GM12878 (cell line): ENCODE measurements at regions not wholly inside any gene's neighbourhood (a gene's known extent, or its start where the extent isn't known, plus 50 kb on each side); places are given as distances from the start of the nearest gene placed in this dataset.
A peak's percentile ranks its signal among the peaks of the same experiment; 100 is the strongest.

ENCODE experiments used
- ATAC-seq: fragments of 200-7000 bp; cut with Tn5 transposase; 3 replicates; pipeline ENCODE4 v1.9.1; 2020; ENCODE audit warnings: mild to moderate bottlenecking, moderate library complexity
- BruUV-seq: library from RNA; stranded (reverse); fragments of 400-500 nt; replicated peaks from 2 replicates; lab custom pipeline; 2021; lab: Mats Ljungman, UMichigan
- CTCF ChIA-PET: fragments of 300-600 bp; sonication (Branson Sonifier 250); formaldehyde crosslinking; extraction: SDS; loops from one replicate; lab custom pipeline; 2021; ENCODE audit warnings: inconsistent platforms; lab: Yijun Ruan, JAX
- POLR2A ChIA-PET: fragments of 350-600 bp; formaldehyde crosslinking; extraction: SDS; loops from one replicate; lab custom pipeline; 2021; ENCODE audit warnings: inconsistent platforms; lab: Charles Lee
- RAD21 ChIA-PET: fragments of 300-600 bp; sonication (Branson Sonifier 250); formaldehyde crosslinking; loops from one replicate; lab custom pipeline; 2023; ENCODE audit warnings: antibody characterized with exemption; ENCODE audit not compliant: unreplicated experiment; lab: Charles Lee
- SMC1A ChIA-PET: fragments of 300-600 bp; sonication (Branson Sonifier 250); formaldehyde crosslinking; loops from one replicate; lab custom pipeline; 2023; ENCODE audit not compliant: unreplicated experiment, uncharacterized antibody; lab: Charles Lee
- DNase-seq: peaks from one replicate; pipeline ENCODE4 v3.0.0-alpha.2; 2011; ENCODE audit warnings: low read depth, low spot score
- FAIRE-seq: peaks from 3 replicates; lab custom pipeline; 2011; peaks lifted over from hg19 to GRCh38; lab: Jason Lieb, UNC
- H2AFZ ChIP-seq: 2 replicates; pipeline ENCODE4 v1.6.0; 2011; ENCODE audit warnings: low read depth, low read length, control low read depth; ENCODE audit not compliant: control insufficient read depth
- H3K27ac ChIP-seq: 2 replicates; pipeline ENCODE4 v1.5.1; 2011; ENCODE audit warnings: control low read depth; ENCODE audit not compliant: control insufficient read depth, insufficient read depth
- H3K27me3 ChIP-seq, 2 experiments: replicated peaks in 1 of 2; 2 replicates each; pipeline versions ENCODE4 v1.6.0 to v1.6.1; 2011; ENCODE audit warnings: low read length in 1 of 2; ENCODE audit not compliant: control insufficient read depth in 2 of 2, insufficient read depth in 2 of 2
- H3K36me3 ChIP-seq, 2 experiments: 2 replicates each; pipeline ENCODE4 v1.5.1; 2011; ENCODE audit warnings: low read length in 1 of 2; ENCODE audit not compliant: control insufficient read depth in 2 of 2, insufficient read depth in 2 of 2
- H3K4me1 ChIP-seq: 2 replicates; pipeline ENCODE4 v1.6.1; 2011; ENCODE audit warnings: mild to moderate bottlenecking, low read length, moderate library complexity, mixed read lengths; ENCODE audit not compliant: control insufficient read depth, insufficient read depth
- H3K4me2 ChIP-seq: 2 replicates; pipeline ENCODE4 v1.6.0; 2011; ENCODE audit warnings: control low read depth; ENCODE audit not compliant: control insufficient read depth, insufficient read depth
- H3K4me3 ChIP-seq: fragments of 200-600 bp; sonication (generic); 2 replicates; pipeline ENCODE4 v1.5.1; 2016
- H3K79me2 ChIP-seq: 2 replicates; pipeline ENCODE4 v1.6.0; 2011; ENCODE audit warnings: low read length; ENCODE audit not compliant: control insufficient read depth, insufficient read depth
- H3K9ac ChIP-seq: 2 replicates; pipeline ENCODE4 v1.8.0; 2011; ENCODE audit warnings: low read length, control low read depth, mixed read lengths; ENCODE audit not compliant: control insufficient read depth, insufficient read depth
- H3K9me3 ChIP-seq: replicated peaks from 3 replicates; pipeline ENCODE4 v1.5.1; 2011; ENCODE audit warnings: mild to moderate bottlenecking, low read length; ENCODE audit not compliant: control insufficient read depth, insufficient read depth
- H4K20me1 ChIP-seq: 2 replicates; pipeline ENCODE4 v1.6.0; 2011; ENCODE audit not compliant: control insufficient read depth, insufficient read depth
- ASH2L ChIP-seq: fragments of 300-600, 200-600 bp; sonication (generic); IDR thresholded peaks from 2 replicates; pipeline ENCODE4 v1.6.1; 2017; ENCODE audit warnings: low read depth, mild to moderate bottlenecking, borderline replicate concordance
- HCFC1 ChIP-seq: fragments of 150-350 bp; IDR thresholded peaks from 2 replicates; pipeline ENCODE4 v1.6.1; 2014; ENCODE audit warnings: low read length
- HDAC6 ChIP-seq: fragments of 200-600 bp; sonication (generic); IDR thresholded peaks from one replicate; pipeline ENCODE4 v1.8.0; 2017; ENCODE audit warnings: antibody characterized with exemption; ENCODE audit not compliant: unreplicated experiment
- MTA2 ChIP-seq: fragments of 450-650 bp; IDR thresholded peaks from 2 replicates; pipeline ENCODE4 v1.6.1; 2016; ENCODE audit warnings: low read depth, mild to moderate bottlenecking, moderate library complexity
- MXI1 ChIP-seq: fragments of 150-350 bp; IDR thresholded peaks from 2 replicates; pipeline ENCODE4 v1.6.1; 2011; ENCODE audit warnings: low read depth, mild to moderate bottlenecking, inconsistent platforms, low read length, improper control_type of control experiment
- NR2C1 ChIP-seq: fragments of 450-650 bp; IDR thresholded peaks from 2 replicates; pipeline ENCODE4 v1.6.1; 2017; ENCODE audit warnings: antibody characterized with exemption, mild to moderate bottlenecking, moderate library complexity
- RAD51 ChIP-seq: fragments of 450-650 bp; IDR thresholded peaks from 2 replicates; pipeline ENCODE4 v1.6.1; 2016; ENCODE audit warnings: moderate library complexity, mild to moderate bottlenecking, inconsistent platforms
- RBBP5 ChIP-seq: fragments of 200-600 bp; sonication (generic); conservative IDR thresholded peaks from 2 replicates; pipeline ENCODE4 v1.6.1; 2016
- RUNX3 ChIP-seq: IDR thresholded peaks from 2 replicates; pipeline ENCODE4 v1.6.1; 2012; ENCODE audit warnings: low read length, inconsistent platforms
- SMAD1 ChIP-seq: fragments of 450-650 bp; IDR thresholded peaks from 2 replicates; pipeline ENCODE4 v1.6.1; 2018; ENCODE audit warnings: mild to moderate bottlenecking, low read depth; ENCODE audit not compliant: partially characterized antibody
- SMAD5 ChIP-seq: IDR thresholded peaks from 2 replicates; pipeline ENCODE4 v1.6.1; 2016; ENCODE audit warnings: antibody characterized with exemption, low read depth
- SUZ12 ChIP-seq: fragments of 200-600 bp; sonication (generic); IDR thresholded peaks from one replicate; pipeline ENCODE4 v1.6.1; 2018; ENCODE audit warnings: antibody characterized with exemption, mild to moderate bottlenecking; ENCODE audit not compliant: unreplicated experiment
- YY1 ChIP-seq: IDR thresholded peaks from 2 replicates; pipeline ENCODE4 v1.6.1; 2011; ENCODE audit warnings: low read depth, mild to moderate bottlenecking, low read length
- WGBS: methylation state at CpG from one replicate; pipeline ENCODE4 v1.1.6; 2016; ENCODE audit warnings: low lambda C conversion rate; ENCODE audit not compliant: insufficient replicate concordance, insufficient coverage; ENCODE audit errors: missing lambda C conversion rate; 5-methylcytosine and 5-hydroxymethylcytosine counted together
- in situ Hi-C: fragments of 300-500 bp; cut with MboI; formaldehyde crosslinking; loops from 9 replicates; pipeline ENCODE4 v1.14.3; 2018; ENCODE audit warnings: mixed read lengths
- intact Hi-C: fragments of 100-400 bp; cut with micrococcal nuclease; formaldehyde crosslinking; loops from one replicate; pipeline ENCODE4 v1.14.2; 2022; ENCODE audit not compliant: unreplicated experiment
- TF ChIP-seq, protein P1 (sequence below): fragments of 450-650 bp; IDR thresholded peaks from 2 replicates; pipeline ENCODE4 v1.6.1; 2017; ENCODE audit warnings: low read depth, mild to moderate bottlenecking, moderate library complexity
- TF ChIP-seq, protein P2 (sequence below): IDR thresholded peaks from 2 replicates; pipeline ENCODE4 v1.6.1; 2011; ENCODE audit warnings: borderline replicate concordance, low read depth, mild to moderate bottlenecking, moderate library complexity, low read length; ENCODE audit not compliant: insufficient read depth, poor library complexity, severe bottlenecking

DNA sequence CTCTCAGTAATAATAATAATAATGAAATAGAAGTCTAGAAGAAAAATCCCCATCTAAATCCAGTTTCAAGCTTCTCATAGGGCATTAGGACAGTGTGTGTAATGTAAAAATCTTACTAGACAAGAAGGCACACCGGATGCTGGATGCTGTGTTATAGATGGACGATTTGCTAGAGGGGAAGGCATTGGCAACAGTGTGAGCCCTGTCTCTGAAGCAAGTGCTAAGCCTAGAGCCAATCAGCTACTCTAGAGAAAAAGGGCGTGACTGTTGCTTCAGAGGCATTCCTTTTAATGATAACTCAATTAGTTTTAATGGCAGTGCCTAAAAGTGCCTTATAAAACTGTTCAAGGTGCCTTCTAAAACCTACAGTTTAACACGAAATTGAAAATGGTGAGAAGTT is 344.9 kb downstream of the TDRD15 start:
- Histone ChIP-seq H3K9me3 (no peaks in the 10 kb centered on the region), H3K27ac (no peak overlapping the region), H4K20me1 (no peaks in the 10 kb centered on the region), H3K4me2 (no peak overlapping the region), H3K36me3 (no peaks in the 10 kb centered on the region), H3K79me2 (no peaks in the 10 kb centered on the region), H3K9ac (no peak overlapping the region), H3K27me3 (no peaks in the 10 kb centered on the region), H3K4me1 (no peaks in the 10 kb centered on the region), H2AFZ (no peak overlapping the region), H3K4me3 (no peak overlapping the region)
- CTCF ChIA-PET, result no interaction called here
- POLR2A ChIA-PET, result no interaction called here
- WGBS, result 0% methylated on average over 4 of the region's 4 CpGs
- SMC1A ChIA-PET, result interaction anchor here (1.3 kb wide), 1 partner anchor 26 kb away, joined by 3 read pairs; no protein-coding TSS in a partner anchor
- TF ChIP-seq SMAD1 (no peak), RBBP5 (no peak), ASH2L (no peak), MXI1 (no peak), HDAC6 (no peak), RUNX3 (no peak), YY1 (no peak), NR2C1 (no peak), SUZ12 (no peak), SMAD5 (no peak), MTA2 (no peak), RAD51 (no peak), HCFC1 (no peak)
- TF ChIP-seq, protein P1, sequence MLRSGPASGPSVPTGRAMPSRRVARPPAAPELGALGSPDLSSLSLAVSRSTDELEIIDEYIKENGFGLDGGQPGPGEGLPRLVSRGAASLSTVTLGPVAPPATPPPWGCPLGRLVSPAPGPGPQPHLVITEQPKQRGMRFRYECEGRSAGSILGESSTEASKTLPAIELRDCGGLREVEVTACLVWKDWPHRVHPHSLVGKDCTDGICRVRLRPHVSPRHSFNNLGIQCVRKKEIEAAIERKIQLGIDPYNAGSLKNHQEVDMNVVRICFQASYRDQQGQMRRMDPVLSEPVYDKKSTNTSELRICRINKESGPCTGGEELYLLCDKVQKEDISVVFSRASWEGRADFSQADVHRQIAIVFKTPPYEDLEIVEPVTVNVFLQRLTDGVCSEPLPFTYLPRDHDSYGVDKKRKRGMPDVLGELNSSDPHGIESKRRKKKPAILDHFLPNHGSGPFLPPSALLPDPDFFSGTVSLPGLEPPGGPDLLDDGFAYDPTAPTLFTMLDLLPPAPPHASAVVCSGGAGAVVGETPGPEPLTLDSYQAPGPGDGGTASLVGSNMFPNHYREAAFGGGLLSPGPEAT, result no peak
- TF ChIP-seq, protein P2, sequence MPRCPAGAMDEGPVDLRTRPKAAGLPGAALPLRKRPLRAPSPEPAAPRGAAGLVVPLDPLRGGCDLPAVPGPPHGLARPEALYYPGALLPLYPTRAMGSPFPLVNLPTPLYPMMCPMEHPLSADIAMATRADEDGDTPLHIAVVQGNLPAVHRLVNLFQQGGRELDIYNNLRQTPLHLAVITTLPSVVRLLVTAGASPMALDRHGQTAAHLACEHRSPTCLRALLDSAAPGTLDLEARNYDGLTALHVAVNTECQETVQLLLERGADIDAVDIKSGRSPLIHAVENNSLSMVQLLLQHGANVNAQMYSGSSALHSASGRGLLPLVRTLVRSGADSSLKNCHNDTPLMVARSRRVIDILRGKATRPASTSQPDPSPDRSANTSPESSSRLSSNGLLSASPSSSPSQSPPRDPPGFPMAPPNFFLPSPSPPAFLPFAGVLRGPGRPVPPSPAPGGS, result no peak
- intact Hi-C loops (no loop called here), in situ Hi-C loops (no loop called here)
- FAIRE-seq, result no peak
- no peak for DNase-seq
- no TSS peak for BruUV-seq
- RAD21 ChIA-PET, result no interaction called here
- ATAC-seq, result peak; percentile 64
